C4-2B (cell line): ENCODE measurements at regions not wholly inside any gene's neighbourhood (a gene's known extent, or its start where the extent isn't known, plus 50 kb on each side); places are given as distances from the start of the nearest gene placed in this dataset.
"Not testable (repeated sequence)": the region's sequence is repeated elsewhere in the genome, so short reads cannot be mapped to it uniquely, and the experiment has no call there.

Experiments
- H3K27ac ChIP-seq: fragments of 450-650 bp; 2 replicates; pipeline ENCODE4 v1.5.1; 2017
- ZFX ChIP-seq: fragments of 450-650 bp; IDR thresholded peaks from 2 replicates; pipeline ENCODE4 v1.6.1; 2017
- TF ChIP-seq, protein P1 (sequence below): fragments of 450-650 bp; conservative IDR thresholded peaks from 2 replicates; pipeline ENCODE4 v1.5.1; 2017; ENCODE audit warnings: mild to moderate bottlenecking

DNA sequence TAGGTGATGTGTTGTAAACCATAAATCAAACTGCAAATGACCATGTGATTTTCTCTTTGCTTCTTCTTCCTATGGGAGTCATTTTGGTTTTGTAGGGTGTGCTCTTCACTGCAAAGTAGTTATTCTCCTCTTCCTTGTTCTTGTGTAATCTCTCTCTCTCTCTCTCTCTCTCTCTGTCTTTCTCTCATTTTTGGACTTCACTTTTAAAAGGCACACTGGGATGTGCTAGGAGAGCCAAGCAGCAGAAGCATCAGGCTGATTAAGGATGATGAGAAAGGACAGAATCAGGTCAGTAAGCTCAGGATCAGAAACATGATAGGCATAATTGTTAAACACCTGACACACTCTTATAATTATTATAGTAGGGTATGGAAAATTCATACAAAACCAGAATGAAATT is 505.3 kb upstream of the ZNF608 start:
- no peak overlapping the region for H3K27ac ChIP-seq
- no peak for TF ChIP-seq ZFX
- TF ChIP-seq, protein P1, sequence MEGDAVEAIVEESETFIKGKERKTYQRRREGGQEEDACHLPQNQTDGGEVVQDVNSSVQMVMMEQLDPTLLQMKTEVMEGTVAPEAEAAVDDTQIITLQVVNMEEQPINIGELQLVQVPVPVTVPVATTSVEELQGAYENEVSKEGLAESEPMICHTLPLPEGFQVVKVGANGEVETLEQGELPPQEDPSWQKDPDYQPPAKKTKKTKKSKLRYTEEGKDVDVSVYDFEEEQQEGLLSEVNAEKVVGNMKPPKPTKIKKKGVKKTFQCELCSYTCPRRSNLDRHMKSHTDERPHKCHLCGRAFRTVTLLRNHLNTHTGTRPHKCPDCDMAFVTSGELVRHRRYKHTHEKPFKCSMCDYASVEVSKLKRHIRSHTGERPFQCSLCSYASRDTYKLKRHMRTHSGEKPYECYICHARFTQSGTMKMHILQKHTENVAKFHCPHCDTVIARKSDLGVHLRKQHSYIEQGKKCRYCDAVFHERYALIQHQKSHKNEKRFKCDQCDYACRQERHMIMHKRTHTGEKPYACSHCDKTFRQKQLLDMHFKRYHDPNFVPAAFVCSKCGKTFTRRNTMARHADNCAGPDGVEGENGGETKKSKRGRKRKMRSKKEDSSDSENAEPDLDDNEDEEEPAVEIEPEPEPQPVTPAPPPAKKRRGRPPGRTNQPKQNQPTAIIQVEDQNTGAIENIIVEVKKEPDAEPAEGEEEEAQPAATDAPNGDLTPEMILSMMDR: no peak

DNA sequence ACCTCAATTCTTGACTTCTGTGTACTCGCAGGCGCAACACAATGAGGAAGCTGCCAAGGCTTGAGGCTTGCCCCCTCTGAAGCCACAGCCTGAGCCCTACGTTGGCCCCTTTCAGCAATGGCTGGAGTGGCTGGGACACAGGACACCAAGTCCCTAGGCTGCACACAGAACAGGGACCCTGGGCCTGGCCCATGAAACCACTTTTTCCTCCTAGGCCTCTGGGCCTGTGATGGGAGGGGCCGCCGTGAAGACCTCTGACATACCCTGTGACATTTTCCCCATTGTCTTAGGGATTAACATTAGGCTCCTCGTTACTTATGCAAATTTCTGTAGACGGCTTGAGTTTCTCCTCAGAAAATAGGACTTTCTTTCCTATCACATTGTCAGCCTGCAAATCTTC is 507.2 kb upstream of the ZNF608 start:
- H3K27ac ChIP-seq: not testable (repeated sequence)

DNA sequence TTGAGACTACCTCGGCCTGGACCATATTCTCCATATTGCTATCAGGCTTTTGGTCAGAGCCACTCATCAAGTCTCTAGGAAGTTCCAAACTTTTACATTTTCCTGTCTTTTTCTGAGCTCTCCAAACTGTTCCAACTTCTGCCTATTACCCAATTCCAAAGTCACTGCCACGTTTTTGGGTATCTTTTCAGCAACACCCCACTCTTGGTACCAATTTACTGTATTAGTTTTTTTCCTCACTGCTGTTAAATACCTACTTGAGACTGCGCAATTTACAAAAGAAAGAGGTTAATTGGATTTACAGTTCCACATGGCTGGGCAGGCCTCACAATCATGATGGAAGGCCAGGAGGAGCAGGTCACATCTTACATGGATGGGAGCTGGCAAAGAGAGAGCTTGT is 507.8 kb upstream of the ZNF608 start:
- TF ChIP-seq, protein P1: no peak
- TF ChIP-seq ZFX: no peak
- H3K27ac ChIP-seq: no peak overlapping the region

DNA sequence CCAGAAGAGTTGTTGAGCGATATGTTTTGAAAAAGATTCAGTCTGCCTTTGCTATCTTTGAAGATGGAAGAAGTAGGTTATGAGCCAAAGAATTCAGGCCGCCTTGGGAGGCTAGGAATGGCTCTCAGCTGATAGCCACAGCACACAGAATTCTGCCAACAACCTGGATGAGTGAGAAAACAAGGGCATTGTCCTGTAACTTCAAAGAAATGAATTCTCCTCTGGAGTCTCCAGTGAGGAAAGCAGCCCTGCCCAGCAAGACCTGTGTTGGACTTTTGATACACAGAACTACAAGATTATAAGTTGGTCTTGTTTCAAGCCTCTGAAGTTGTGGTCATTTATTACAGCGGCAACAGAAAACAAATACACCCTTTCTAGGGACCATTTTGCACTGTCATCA is 509.9 kb upstream of the ZNF608 start:
- no peak for TF ChIP-seq ZFX
- TF ChIP-seq, protein P1: no peak
- no peak overlapping the region for H3K27ac ChIP-seq

DNA sequence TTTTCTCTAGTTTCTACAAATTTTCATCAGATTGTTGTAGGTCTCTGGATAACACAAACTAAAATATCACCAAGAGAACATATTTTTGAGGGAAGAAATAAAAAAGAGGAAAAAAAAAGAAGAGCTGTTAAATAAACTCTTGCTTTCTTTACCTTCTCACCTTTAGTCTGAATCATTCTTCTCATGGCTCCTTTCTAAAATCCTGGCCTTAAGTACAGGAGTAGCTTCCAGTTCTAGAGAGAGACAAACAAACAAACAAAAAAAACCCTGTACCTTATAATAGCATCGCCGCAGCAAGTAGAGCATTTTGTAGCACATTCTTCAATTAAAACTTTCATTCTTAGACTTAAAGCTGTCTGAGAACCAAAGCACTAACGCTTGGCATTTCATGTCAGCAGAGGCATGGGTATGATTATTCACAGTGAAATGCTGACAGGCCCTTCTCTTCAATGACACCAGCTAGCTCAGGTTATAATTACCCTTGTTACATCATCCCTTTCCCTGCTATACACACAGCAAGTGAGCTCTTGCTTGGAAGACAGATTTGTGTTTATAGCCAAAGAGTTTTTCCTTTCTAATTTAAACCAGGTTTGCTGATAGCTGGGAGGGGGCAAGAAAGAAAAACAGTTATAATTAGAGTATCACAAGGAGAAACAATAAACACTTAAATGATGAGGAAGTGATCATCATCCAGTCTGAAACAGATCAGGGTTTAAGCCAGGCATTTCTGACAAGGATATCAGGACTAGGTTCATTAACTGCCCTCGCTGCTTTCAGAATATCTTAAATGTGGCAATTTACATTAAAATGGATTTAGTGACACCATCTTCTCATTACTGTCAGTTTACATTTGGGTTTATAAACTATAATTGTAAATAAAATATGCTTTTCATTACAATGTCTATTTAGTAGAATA is 510.9 kb upstream of the ZNF608 start:
- H3K27ac ChIP-seq: no peak overlapping the region
- no peak for TF ChIP-seq ZFX
- TF ChIP-seq, protein P1: no peak

DNA sequence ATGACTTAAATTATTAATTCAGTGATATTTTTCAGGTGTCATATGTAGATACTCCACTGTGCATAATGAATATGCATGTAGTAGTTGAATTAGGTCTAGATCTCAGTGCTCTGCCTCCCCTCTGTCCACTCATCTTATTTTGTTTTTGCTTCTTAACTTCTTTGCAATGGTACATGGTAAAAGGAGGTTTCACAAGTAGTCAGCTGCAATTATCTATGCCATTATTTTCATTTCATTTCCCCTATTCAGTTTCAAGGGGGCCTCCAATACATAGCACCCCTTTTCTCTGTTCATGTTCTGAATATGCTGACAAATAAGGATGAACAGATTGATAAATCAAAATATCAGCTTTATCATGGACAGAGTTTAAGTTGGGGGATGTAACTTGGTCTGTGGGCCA is 511.6 kb upstream of the ZNF608 start:
- H3K27ac ChIP-seq: no peak overlapping the region
- TF ChIP-seq, protein P1: no peak
- TF ChIP-seq ZFX: no peak

DNA sequence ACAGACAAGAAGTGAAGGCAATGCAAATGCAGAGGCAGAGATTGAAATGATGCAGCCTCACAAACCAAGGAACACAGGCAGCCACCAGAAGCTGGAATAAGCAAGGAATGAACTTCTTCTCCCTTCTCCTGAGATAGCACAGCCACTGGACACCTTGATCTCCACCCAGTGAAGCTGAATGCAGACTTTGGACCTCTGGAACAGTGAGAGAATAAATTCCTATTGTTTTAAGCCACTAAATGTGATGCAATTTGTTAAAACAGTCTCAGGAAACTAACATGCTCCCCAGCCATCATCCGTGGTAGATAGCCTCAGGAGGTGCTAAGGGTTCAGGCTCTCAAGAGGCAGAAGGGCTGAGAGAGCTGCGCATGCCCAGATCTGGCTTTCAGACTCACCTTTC is 512.2 kb upstream of the ZNF608 start:
- TF ChIP-seq ZFX: no peak
- TF ChIP-seq, protein P1: no peak
- no peak overlapping the region for H3K27ac ChIP-seq
